ENCODE measurements at regions not wholly inside any gene's neighbourhood (a gene's known extent, or its start where the extent isn't known, plus 50 kb on each side); places are given as distances from the start of the nearest gene placed in this dataset.

DNA sequence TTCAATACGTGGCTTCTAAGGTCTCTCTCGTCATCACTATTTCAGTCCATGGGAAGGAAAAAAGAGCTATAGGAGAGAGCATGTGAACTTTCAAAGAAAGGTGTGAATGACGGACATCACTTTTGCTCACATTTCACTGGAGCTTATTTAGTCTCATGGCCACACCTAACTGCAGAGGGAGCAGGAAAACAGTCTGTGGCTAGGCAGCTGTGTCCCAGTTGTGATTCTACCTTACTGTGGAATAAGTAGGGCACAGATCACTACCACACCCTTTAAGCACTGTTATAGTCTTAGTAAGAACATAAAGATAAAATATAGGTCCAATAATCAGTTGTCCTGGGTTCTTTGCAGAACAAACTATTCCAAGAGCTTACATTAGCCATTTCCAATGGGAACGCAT lies 192.9 kb downstream of the NRIP1 start (continued):
- TF ChIP-seq, protein P1, sequence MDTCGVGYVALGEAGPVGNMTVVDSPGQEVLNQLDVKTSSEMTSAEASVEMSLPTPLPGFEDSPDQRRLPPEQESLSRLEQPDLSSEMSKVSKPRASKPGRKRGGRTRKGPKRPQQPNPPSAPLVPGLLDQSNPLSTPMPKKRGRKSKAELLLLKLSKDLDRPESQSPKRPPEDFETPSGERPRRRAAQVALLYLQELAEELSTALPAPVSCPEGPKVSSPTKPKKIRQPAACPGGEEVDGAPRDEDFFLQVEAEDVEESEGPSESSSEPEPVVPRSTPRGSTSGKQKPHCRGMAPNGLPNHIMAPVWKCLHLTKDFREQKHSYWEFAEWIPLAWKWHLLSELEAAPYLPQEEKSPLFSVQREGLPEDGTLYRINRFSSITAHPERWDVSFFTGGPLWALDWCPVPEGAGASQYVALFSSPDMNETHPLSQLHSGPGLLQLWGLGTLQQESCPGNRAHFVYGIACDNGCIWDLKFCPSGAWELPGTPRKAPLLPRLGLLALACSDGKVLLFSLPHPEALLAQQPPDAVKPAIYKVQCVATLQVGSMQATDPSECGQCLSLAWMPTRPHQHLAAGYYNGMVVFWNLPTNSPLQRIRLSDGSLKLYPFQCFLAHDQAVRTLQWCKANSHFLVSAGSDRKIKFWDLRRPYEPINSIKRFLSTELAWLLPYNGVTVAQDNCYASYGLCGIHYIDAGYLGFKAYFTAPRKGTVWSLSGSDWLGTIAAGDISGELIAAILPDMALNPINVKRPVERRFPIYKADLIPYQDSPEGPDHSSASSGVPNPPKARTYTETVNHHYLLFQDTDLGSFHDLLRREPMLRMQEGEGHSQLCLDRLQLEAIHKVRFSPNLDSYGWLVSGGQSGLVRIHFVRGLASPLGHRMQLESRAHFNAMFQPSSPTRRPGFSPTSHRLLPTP (IDR thresholded peaks at IDR 0.05; ENCODE audit: borderline replicate concordance, extremely low read depth, insufficient read length), result no peak
- no peak for TF ChIP-seq EWSR1 (IDR thresholded peaks at IDR 0.05; ENCODE audit: borderline replicate concordance, low read depth, partially characterized antibody)
- TF ChIP-seq, protein P2, sequence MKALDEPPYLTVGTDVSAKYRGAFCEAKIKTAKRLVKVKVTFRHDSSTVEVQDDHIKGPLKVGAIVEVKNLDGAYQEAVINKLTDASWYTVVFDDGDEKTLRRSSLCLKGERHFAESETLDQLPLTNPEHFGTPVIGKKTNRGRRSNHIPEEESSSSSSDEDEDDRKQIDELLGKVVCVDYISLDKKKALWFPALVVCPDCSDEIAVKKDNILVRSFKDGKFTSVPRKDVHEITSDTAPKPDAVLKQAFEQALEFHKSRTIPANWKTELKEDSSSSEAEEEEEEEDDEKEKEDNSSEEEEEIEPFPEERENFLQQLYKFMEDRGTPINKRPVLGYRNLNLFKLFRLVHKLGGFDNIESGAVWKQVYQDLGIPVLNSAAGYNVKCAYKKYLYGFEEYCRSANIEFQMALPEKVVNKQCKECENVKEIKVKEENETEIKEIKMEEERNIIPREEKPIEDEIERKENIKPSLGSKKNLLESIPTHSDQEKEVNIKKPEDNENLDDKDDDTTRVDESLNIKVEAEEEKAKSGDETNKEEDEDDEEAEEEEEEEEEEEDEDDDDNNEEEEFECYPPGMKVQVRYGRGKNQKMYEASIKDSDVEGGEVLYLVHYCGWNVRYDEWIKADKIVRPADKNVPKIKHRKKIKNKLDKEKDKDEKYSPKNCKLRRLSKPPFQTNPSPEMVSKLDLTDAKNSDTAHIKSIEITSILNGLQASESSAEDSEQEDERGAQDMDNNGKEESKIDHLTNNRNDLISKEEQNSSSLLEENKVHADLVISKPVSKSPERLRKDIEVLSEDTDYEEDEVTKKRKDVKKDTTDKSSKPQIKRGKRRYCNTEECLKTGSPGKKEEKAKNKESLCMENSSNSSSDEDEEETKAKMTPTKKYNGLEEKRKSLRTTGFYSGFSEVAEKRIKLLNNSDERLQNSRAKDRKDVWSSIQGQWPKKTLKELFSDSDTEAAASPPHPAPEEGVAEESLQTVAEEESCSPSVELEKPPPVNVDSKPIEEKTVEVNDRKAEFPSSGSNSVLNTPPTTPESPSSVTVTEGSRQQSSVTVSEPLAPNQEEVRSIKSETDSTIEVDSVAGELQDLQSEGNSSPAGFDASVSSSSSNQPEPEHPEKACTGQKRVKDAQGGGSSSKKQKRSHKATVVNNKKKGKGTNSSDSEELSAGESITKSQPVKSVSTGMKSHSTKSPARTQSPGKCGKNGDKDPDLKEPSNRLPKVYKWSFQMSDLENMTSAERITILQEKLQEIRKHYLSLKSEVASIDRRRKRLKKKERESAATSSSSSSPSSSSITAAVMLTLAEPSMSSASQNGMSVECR (CRISPR knock-in tag; IDR thresholded peaks at IDR 0.05), result no peak
- TF ChIP-seq PHTF2 (CRISPR knock-in tag; IDR thresholded peaks at IDR 0.05), result no peak
- TF ChIP-seq ZNF717 (CRISPR knock-in tag; IDR thresholded peaks at IDR 0.05), result no peak
- no peak for TF ChIP-seq LEF1 (IDR thresholded peaks at IDR 0.05)
- TF ChIP-seq ZBTB1 (CRISPR knock-in tag; IDR thresholded peaks at IDR 0.05; ENCODE audit: borderline replicate concordance, low read depth), result no peak
- no peak for TF ChIP-seq NCOA1 (IDR thresholded peaks at IDR 0.05; ENCODE audit: low read depth)

All from K562 (cell line).